ENCODE measurements at regions not wholly inside any gene's neighbourhood (a gene's known extent, or its start where the extent isn't known, plus 50 kb on each side); places are given as distances from the start of the nearest gene placed in this dataset.

GRCh38 chr13:71051573-71051972 is 815.4 kb downstream of the DACH1 start:
- TF ChIP-seq CTCF (IDR thresholded peaks at IDR 0.05; ENCODE audit: poor library complexity, severe bottlenecking) (no peak), MXI1 (conservative IDR thresholded peaks at IDR 0.05; ENCODE audit: poor library complexity, severe bottlenecking) (no peak), RAD21 (conservative IDR thresholded peaks at IDR 0.05) (no peak), REST (IDR thresholded peaks at IDR 0.05; ENCODE audit: borderline replicate concordance) (no peak), POLR2AphosphoS5 (IDR thresholded peaks at IDR 0.05) (no peak), EP300 (conservative IDR thresholded peaks at IDR 0.05; ENCODE audit: poor library complexity, severe bottlenecking) (no peak)

All from neural cell (in vitro differentiated cells).